Heart left ventricle (tissue), 13 donors: ENCODE measurements at regions not wholly inside any gene's neighbourhood (a gene's known extent, or its start where the extent isn't known, plus 50 kb on each side); places are given as distances from the start of the nearest gene placed in this dataset.

Source experiments
- CTCF ChIP-seq, 12 donors: fragments of 200-600 bp; sonication (generic) in 4 of 12; IDR thresholded peaks; one replicate each; pipeline versions ENCODE4 v1.5.0 to v1.8.0; 2018 to 2022; ENCODE audit warnings: antibody characterized with exemption in 12 of 12, mild to moderate bottlenecking in 5 of 12
- POLR2A ChIP-seq, 2 donors: fragments of 450-650 bp; IDR thresholded peaks; one replicate each; pipeline ENCODE4 v1.6.1; 2017; ENCODE audit warnings: antibody characterized with exemption in 2 of 2, mild to moderate bottlenecking in 2 of 2, moderate library complexity in 2 of 2
- donor health status: ischemic (EF 13 %, LVEDD 7.1; RV severe dilation, severe dysfunction).
- donor health status: DM: no; HTN: yes; CAD: no.
- donor health status: DM: no; HTN: no; CAD: no.
- donor health status: ischemic (EF 25% LVEDD 6.9; RV normal size, moderate dysfunction).
- donor health status: ischemic (EF 25% LVEDD 5.7; RV mildly dilated, moderate dysfunction).
- donor health status: ischemic (EF 35%, LVEDD 5.7; RV mildly dilated, moderate dysfunction).
- donor health status: nonischemic (EF 11% LVEDD 7.7; RV severe dilation, severe dysfunction).
- donor health status: DM: yes; HTN: yes; CAD: no.
- donor health status: PGD.
- donor health status: ischemic (EF 29% LVEDD 5.4; RV normal size, mild dysfunction).
- donor health status: nonischemic (EF 23%, LVEDD 6.1; RV moderate dilation, normal function).

GRCh38 chr15:95108673-95109072 is 877.3 kb downstream of the MCTP2 start:
- TF ChIP-seq CTCF (IDR thresholded peaks at IDR 0.05) (no peak), POLR2A (IDR thresholded peaks at IDR 0.05) (no peak)
